ENCODE measurements at regions not wholly inside any gene's neighbourhood (a gene's known extent, or its start where the extent isn't known, plus 50 kb on each side); places are given as distances from the start of the nearest gene placed in this dataset.

- DNase-seq: no peak
Observed at GRCh38 chr9:26301659-26302058, 590.9 kb downstream of the CAAP1 start.

- DNase-seq: no peak
Observed at GRCh38 chr9:26301046-26301445, 591.6 kb downstream of the CAAP1 start.

- DNase-seq: no peak
Observed at GRCh38 chr9:26296910-26297572, 595.6 kb downstream of the CAAP1 start.

- DNase-seq: no peak
Observed at GRCh38 chr9:26292943-26293342, 599.7 kb downstream of the CAAP1 start.

- DNase-seq: no peak
Observed at GRCh38 chr9:26271495-26272122, 593.4 kb upstream of the TUSC1 start.

- DNase-seq: no peak
Observed at GRCh38 chr9:26266146-26266793, 588.0 kb upstream of the TUSC1 start.

GRCh38 chr9:26264709-26265601 is 586.7 kb upstream of the TUSC1 start:
- no peak for DNase-seq

- no peak for DNase-seq
Observed at GRCh38 chr9:26263478-26263877, 585.2 kb upstream of the TUSC1 start.

GRCh38 chr9:26262421-26263107 is 584.3 kb upstream of the TUSC1 start:
- no peak for DNase-seq

GRCh38 chr9:26261503-26262330 is 583.5 kb upstream of the TUSC1 start:
- DNase-seq: no peak

- no peak for DNase-seq
Observed at GRCh38 chr9:26260238-26260637, 582.0 kb upstream of the TUSC1 start.

- no peak for DNase-seq
Observed at GRCh38 chr9:26247861-26248260, 569.6 kb upstream of the TUSC1 start.

GRCh38 chr9:26244661-26245451 is 566.6 kb upstream of the TUSC1 start:
- DNase-seq: no peak

GRCh38 chr9:26243726-26244125 is 565.5 kb upstream of the TUSC1 start:
- DNase-seq: no peak

GRCh38 chr9:26243029-26243697 is 564.9 kb upstream of the TUSC1 start:
- no peak for DNase-seq

GRCh38 chr9:26240020-26240419 is 561.8 kb upstream of the TUSC1 start:
- DNase-seq: no peak

- DNase-seq: no peak
Observed at GRCh38 chr9:26237256-26237655, 559.0 kb upstream of the TUSC1 start.

- DNase-seq: no peak
Observed at GRCh38 chr9:26234865-26235264, 556.6 kb upstream of the TUSC1 start.

GRCh38 chr9:26231391-26231790 is 553.1 kb upstream of the TUSC1 start:
- no peak for DNase-seq

All from C1 segment of cervical spinal cord (tissue), 14 donors.